Right ventricle myocardium inferior (tissue), 1 donor: ENCODE measurements at regions not wholly inside any gene's neighbourhood (a gene's known extent, or its start where the extent isn't known, plus 50 kb on each side); places are given as distances from the start of the nearest gene placed in this dataset.

ENCODE experiments used
- ATAC-seq: fragments of 200-7000 bp; cut with Tn5 transposase; one replicate; pipeline ENCODE4 v1.9.1; 2020; ENCODE audit warnings: mild to moderate bottlenecking, moderate library complexity
- DNase-seq: peaks from one replicate; pipeline ENCODE4 v3.0.0; 2021; ENCODE audit errors: missing footprints
- intact Hi-C: fragments of 100-400 bp; cut with DNase I; formaldehyde crosslinking; loops from one replicate; pipeline ENCODE4 v1.11.0; 2022
- donor health status: DM: no; HTN: yes; CAD: no; lungs with severe emphysema.

DNA sequence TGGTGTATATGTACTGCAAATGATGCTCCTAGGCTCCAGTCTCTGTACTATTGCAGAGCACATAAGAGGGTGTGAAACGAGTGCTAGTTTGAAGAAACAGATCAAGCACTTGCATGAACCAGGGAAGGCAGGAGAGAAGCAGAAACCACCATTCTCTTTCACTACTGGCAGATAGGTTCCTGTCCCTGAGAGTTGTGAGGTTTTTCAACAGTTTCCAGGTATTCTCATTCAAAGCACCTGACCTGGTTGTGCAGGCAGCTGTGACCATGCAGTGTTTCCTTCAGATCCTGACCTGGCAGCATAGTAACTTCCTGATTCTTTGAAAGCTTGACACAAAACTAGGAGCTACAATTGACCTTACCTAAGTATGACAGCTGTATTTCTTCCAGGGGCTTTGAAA lies 164.9 kb downstream of the UFM1 start:
- DNase-seq (no peak), ATAC-seq (no peak)
- intact Hi-C loops = no loop called here

DNA sequence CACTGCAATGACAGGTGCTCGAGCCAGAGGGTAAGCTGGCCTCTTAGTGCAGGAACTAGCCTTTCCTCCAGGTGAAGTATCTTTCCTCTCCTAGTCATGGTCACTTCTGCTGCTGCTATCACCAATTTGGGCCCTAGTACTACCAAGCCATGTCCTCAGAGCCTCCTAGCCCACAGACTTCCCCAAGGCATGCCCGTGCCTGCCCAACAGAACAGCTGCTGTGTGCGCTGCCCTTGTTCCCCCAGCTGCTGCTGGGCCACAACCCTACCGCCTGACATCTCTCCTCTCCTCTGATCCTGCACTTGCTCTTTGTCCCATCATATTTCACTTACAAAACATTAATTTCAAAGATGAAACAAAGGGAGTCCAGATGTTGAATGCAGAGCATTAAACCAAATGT lies 168.5 kb upstream of the FREM2 start:
- DNase-seq = no peak
- no peak for ATAC-seq
- intact Hi-C loops = no loop called here

DNA sequence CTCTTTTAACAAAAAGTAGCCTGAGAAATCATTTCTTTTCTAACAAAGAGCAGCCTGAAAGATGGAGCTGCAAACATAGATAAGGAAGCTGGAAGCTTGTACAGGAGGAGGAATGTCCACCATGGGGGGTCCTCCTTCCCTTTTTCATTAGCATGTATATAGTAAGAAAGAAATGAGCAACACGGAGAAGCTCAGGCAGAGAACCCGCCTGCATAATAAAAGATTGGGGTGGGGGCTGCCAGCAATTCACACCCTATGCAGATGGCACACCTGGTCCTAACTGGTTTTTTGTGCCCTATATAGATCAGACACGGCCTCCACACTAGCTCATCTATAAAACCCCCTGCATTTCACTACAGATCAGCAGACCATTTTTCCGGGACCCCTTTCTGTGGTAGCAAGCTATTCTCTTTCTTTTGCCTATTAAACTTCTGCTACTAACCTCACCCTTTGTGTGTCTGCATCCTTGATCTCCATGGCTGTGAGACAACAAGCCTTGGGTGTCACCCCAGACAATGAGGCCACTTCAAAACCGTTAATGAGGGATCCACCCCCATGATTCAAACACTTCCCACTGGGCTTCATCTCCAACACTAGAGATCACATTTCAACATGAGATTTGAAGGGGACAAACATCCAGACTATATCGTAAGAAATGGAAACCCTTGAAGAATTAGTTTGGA lies 167.5 kb upstream of the FREM2 start:
- ATAC-seq (no peak), DNase-seq (no peak)
- intact Hi-C loops = no loop called here

DNA sequence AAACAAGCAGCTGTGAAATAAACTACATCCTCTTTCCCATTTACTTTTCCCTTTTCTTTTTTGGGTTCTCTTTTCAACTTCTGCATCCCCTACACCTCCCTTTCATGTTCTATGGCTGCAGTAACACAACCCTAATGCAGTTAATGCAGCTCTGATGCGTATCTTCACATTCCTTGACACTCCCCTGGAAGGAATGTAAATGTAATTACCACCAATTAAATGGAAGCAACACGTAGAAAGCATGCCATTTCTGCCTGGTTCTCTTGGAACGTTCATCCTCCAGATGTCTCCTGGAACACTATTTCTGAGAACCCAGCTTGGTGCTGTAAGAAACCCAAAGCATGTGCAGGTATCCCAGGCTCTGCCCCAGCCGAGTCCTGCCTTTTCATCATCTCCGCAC lies 166.8 kb upstream of the FREM2 start:
- no peak for ATAC-seq
- intact Hi-C loops = no loop called here
- DNase-seq = no peak

DNA sequence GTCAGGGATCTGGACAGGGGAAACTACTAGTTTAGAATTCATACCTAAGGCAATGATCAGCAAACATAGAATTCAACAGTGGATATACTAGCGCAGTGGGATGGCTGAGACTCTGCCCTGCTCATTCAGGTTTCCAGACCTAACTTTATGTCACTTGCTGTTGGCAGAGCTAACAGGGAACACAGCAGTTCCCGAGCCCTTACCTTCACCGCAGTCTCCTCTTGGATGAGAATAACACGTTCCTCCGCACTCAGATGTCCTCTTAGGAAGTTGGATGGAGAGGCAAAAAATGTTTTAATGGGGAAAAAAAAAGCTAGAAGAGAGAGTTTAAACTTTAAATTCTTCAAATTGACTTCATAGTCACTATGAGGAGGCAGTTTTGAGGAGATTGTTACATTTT lies 159.7 kb upstream of the FREM2 start:
- intact Hi-C loops = loop anchor here (5.0 kb wide), 1 partner anchor 660 kb away; the partner anchor contains the start of gene TRPC4

DNA sequence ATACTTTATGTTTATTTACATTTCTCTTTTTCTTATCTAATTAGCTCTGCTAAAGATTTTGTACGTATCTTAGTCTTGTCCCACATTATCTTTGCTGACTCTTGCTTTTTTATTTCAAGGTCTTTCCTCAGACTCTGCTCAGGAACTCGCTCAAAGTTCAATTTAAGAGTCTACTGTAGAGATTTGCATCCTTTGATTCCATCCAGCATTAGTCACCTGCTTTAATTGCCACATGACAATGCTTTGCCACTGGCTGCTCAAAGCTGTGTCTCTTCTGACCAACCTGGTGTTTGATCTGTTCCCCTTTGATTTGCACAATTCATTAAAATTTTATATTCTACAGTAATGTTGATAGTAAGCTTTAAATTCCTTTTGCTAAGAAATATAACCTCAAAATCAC lies 157.9 kb upstream of the FREM2 start:
- intact Hi-C loops = loop anchor here (5.0 kb wide), 1 partner anchor 662 kb away; the partner anchor contains the start of gene TRPC4
- no peak for ATAC-seq
- DNase-seq = no peak

More for the DNA sequence above, 159.7 kb upstream of the FREM2 start:
- DNase-seq = no peak
- ATAC-seq = no peak

DNA sequence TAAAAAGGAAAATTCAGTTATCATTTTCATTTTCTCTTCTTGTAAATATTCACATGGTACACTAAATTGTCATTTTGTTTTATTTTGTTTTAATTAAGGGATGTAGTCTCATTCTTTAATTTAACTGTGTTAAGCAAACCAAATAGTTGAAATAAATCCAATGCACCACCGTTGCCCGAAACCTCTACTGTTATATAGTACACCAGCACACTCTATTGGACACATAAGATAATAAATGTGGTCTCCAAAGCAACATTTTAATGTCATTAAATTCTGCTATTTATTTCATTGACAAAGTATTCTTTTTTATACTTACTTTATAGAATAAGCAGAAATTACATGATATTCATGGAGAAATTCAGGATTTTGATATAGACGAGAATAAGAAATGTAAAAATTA lies 156.4 kb upstream of the FREM2 start:
- ATAC-seq = no peak
- intact Hi-C loops = no loop called here
- no peak for DNase-seq

DNA sequence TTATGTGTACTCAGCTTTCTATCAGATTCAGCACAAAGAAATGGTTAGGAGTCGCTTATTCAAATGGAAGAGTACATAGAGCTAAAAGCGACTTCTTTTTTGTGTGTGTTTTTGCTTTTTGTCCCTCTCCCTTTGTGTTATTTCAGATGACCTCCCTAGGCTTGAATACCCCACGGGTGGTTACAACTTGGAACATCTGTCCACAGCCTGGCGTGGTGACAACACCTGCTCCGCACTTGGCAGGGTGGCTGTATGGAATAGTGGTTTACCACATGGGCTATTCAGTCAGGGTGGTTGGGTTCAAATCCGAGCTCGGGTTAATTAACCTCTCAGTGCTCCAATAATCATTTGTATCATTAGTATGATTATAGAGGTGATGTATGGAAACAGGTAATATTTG lies 151.6 kb upstream of the FREM2 start:
- ATAC-seq (no peak), DNase-seq (no peak)
- intact Hi-C loops = no loop called here

DNA sequence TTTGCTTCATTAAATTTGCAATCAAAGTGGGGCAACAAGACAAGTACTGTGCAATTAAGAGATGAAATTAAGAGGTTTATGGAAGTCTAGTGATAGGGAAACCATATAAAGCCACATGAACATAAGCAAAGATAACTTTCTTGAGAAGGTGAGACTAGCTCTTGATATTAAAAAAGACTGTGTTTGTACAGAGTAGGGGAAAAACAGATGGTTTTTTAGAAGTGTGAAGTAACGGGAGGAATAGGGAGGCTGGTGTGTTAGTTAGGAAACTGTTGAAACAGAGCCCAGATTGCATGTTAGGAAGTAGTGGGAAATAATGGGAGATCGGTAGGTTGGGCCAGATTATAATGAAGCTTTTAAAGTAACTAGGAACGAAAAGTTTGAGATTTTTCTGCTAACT lies 149.8 kb upstream of the FREM2 start:
- DNase-seq = no peak
- intact Hi-C loops = no loop called here
- no peak for ATAC-seq

DNA sequence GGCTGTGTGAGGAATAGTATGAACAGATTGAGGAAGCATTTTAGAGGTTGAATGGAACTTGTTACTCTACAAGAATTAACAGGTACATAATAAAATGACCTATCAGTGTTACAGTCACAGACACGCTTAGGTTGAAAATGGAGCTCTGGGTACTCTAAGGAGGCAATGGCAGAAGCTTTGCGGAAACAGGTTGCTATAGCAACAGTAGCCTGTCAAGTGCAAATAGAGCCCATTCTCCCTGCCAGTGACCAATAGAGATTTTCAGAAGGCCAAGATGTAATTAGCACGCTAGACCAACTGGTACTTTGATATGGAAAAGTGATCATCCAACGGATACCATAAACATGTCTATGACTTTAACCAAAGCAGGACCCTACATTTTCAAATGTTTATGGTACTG lies 148.5 kb upstream of the FREM2 start:
- DNase-seq (no peak), ATAC-seq (no peak)
- intact Hi-C loops = no loop called here

DNA sequence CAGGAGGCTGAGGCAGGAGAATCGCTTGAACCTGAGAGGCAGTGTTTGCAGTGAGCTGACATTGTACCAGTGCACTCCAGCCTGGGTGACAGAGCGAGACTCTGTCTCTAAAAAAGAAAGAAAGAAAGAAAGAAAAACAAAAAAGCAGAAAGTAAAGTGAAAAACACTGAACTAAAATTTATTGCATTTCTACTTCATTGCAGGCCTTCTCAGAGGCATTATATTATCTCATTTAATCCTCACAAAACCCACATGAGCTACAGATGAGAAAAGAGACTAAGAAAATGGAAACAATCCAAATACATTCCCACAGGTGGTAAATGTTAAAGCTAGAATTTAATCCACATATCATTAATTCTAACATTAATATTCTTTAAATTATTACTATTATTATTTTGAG lies 147.2 kb upstream of the FREM2 start:
- ATAC-seq (no peak), DNase-seq (no peak)
- intact Hi-C loops = no loop called here

DNA sequence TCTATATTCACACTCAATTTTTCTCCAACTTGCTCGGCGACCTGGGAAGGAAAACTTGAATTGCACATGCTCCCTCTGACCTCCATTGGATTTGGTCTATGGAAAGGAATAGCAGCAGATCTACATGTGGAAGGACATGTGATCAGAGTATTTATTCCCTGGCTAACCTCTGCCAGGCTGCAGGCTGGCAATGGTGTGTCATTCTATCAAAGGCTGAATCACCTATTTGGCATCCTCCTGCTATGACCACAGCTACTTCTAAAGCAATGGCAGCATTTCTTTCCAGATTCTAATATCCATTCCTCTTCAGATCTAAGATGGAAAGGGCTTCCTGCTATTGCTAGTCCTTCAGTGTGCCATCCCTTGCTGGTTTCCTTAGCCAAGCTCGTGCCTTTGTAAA lies 144.3 kb upstream of the FREM2 start:
- intact Hi-C loops = no loop called here
- no peak for ATAC-seq
- no peak for DNase-seq

DNA sequence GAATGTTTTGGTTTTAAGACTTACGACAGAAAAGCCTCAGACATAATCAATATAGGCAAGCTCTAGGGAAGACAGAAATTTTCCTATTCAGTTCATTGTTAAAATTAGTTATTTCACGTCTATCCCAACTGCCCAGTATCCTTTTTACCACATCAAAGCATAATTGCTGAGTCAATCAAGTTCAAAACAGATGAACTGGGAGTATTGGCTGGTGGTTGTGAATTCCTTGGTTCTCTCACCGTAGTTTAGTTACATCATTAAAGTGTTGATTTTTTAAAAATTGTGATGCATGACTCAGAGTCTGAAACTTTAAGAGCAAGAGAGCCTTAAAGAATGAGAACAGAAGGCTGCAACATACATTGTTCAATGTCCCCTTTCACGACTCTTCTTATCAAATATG lies 143.3 kb upstream of the FREM2 start:
- intact Hi-C loops = no loop called here
- DNase-seq (no peak), ATAC-seq (no peak)

DNA sequence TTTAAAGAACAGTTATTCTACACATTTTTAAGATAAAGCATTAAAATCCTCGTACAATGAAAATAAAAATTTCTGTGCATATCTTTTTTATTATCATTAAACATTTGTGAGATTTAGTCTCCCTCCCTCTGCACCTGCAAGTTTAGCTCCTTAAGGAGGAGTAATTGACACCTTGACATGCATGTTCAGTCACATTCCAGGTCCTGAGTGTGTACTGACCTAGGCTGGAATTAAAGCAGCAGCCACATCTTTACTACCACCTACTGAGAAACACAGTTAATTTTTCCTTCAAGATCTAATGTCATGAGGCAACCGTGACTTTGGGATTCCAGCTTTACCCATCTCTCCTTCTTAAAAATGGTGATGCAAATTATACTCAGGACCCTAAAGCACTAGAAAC lies 123.1 kb upstream of the FREM2 start:
- no peak for ATAC-seq
- intact Hi-C loops = no loop called here
- DNase-seq = no peak

DNA sequence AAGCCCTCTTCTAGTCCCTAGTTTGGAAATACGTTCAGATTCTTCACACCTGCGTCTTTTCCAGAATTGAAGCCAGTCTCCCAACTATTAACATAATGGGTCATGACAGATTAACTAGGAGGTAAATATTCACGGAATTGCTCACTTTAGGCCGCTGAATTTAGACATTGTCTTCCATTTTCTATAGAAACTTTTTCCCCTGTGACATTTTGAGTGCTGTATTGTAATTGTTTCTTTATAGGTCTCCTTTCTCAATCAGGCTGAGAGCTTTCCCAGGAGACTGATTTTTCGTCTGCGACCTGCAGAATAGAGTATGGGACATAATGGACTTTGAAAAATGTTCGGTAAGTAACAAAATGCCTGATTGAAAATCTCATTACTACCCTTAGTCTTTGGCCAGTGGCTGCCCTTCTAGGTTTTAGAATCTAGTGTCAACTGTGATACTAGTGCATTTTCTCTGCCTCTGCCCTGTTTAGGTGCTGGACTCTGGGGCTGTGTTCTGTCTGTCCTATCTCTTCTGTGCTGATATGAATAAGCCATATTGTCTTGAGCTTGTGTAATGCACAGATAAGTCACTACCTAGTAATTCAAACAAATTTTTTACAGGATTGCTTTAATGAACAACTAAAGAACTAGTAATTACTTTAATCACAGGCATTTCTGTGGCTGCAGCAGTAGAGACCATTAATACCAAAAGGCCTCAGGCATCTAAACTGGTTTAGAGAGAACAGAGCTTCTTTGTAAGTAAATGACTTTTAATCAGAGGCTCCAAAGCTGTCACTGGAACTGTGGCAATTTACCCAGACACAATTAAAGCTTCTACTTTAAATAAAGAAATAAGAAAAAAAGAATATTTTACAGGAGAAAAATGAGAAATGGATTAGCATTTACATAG lies 122.4 kb upstream of the FREM2 start:
- no peak for DNase-seq
- intact Hi-C loops = no loop called here
- ATAC-seq = no peak

DNA sequence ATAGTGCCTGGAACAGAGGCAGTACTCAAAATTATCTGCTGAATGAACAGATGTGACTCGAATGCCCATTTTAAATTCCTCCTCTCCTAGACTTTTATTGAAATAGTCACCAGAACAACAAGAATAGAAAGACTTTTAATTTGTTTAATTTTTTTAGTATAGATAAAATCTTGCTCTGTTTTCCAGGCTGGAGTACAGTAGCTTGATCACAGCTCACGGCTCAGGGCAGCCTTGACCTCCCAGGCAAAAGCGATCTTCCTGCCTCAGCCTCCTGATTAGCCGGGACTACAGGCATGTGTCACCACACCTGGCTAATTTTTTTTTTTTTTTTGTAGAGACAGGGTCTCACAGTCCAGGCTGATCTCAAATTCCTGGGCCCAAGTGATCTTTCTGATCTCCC lies 120.9 kb upstream of the FREM2 start:
- DNase-seq (no peak), ATAC-seq (no peak)
- intact Hi-C loops = no loop called here

DNA sequence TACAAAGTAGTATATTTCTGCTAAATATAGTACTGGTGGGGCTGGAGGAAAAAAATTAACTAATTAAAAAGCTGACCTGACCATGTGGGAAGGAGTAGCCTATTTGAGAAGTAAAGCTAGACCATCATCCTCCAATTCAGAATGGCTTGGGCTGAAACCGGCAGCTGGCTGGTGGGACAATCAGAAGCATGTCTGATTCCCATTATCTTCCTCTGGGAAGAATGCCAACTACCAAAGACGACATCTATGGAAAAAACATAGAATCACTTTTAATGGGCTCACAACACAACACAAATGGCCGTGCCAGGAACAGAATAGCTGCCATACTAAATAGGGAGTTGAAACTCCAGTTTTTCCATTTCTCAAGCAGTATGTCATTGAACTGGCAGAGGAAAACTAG lies 120.4 kb upstream of the FREM2 start:
- intact Hi-C loops = no loop called here
- ATAC-seq (no peak), DNase-seq (no peak)

DNA sequence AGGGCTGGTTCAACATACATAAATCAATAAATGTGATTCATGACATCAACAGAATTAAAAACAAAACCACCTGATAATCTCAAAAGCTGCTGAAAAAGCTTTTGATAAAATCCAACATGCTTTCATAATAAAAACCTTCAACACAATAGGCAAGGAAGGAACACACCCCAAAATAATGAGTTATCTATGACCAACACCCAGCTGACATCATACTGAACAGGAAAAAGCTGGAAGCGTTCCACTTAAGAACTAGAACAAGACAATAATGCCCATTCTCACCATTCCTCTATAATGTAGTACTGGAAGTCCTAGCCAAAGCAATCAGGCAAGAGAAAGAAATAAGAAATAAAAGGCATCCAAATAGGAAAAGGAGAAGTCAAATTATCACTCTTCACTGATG lies 116.2 kb upstream of the FREM2 start:
- no peak for ATAC-seq
- no peak for DNase-seq
- intact Hi-C loops = no loop called here

DNA sequence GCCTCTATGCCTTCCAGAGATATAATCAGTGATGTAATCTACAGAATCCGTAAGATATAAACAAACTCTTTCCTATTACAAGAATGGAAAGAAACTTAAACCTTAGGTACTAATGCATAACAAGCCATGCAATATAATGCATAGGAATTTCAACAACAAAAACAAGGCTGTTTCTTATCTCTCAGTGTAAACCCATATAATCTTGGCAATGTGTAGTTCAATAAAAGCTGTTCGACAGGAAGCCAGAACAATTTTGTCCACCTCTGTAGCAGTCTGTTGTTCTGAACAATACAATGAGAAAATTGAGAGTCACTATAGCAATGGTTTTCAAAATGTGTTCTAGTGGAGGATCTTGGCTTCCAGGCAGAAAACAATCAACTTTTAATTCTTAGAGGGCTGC lies 111.5 kb upstream of the FREM2 start:
- no peak for ATAC-seq

DNA sequence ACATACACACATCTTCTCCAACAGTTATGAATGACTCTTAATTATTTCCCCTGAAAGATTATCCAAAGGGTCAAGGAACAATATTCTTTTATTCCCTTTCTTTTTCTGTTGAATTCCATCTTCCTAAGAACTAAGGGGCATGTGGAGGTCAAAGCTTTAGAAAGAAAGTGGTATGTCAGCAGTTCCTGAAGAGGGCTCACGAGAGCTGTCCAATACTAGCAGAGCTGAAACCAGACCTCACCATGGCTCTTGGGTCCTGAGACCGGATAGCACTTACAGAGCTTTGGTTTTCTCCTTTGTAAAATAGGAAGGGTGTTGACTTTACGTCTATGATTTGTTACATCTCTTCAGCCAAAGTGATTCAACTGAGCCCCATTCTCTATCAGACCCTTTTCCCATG lies 109.8 kb upstream of the FREM2 start:
- ATAC-seq (peak; percentile 46), DNase-seq (no peak)
- intact Hi-C loops = no loop called here

More for the DNA sequence above, 111.5 kb upstream of the FREM2 start:
- intact Hi-C loops = no loop called here
- DNase-seq = no peak
